ENCODE measurements at regions not wholly inside any gene's neighbourhood (a gene's known extent, or its start where the extent isn't known, plus 50 kb on each side); places are given as distances from the start of the nearest gene placed in this dataset.

GRCh38 chr22:49503896-49504521 lies 323.7 kb downstream of the BRD1 start:
- H3K9me2 ChIP-seq (replicated peaks; ENCODE audit: low read depth, low read length): no peaks in the 10 kb centered on the region
- no peak for TF ChIP-seq EZH2phosphoT487 (IDR thresholded peaks at IDR 0.05; ENCODE audit: borderline replicate concordance)
- TF ChIP-seq CTCF (conservative IDR thresholded peaks at IDR 0.05; ENCODE audit: low read length): no peak
- no peak overlapping the region for H2AFZ ChIP-seq (ENCODE audit: low read length)
- H3K4me2 ChIP-seq (ENCODE audit: low read depth, low read length, poor library complexity, severe bottlenecking): peak overlapping the region; percentile 84
- no peaks in the 10 kb centered on the region for H3K36me3 ChIP-seq (ENCODE audit: insufficient read depth, low read length)
- H3K4me1 ChIP-seq (ENCODE audit: insufficient read depth, low read length, poor library complexity, severe bottlenecking): peaks cover 64% of the 10 kb centered on the region
- peaks cover 17% of the 10 kb centered on the region for H3K79me2 ChIP-seq (ENCODE audit: insufficient read depth, low read length)
- no peaks in the 10 kb centered on the region for H3K9me3 ChIP-seq (ENCODE audit: insufficient read depth, low read depth, low read length)
- H4K20me1 ChIP-seq (ENCODE audit: insufficient read depth, low read length, poor library complexity, severe bottlenecking): no peaks in the 10 kb centered on the region
- peaks cover 12% of the 10 kb centered on the region for H3F3A ChIP-seq (ENCODE audit: low read depth)
- peak overlapping the region; percentile 83 for H3K9ac ChIP-seq (ENCODE audit: low read depth, low read length, poor library complexity, severe bottlenecking)
- no peaks in the 10 kb centered on the region for H3K27me3 ChIP-seq (ENCODE audit: insufficient read depth, low read length, poor library complexity, severe bottlenecking)
- peak overlapping the region; percentile 63 for H3K4me3 ChIP-seq (ENCODE audit: low read length, poor library complexity, severe bottlenecking)

- Histone ChIP-seq H3K36me3 (ENCODE audit: insufficient read depth, low read length) (no peaks in the 10 kb centered on the region), H3K27me3 (ENCODE audit: insufficient read depth, low read length, poor library complexity, severe bottlenecking) (no peaks in the 10 kb centered on the region), H3K9me2 (replicated peaks; ENCODE audit: low read depth, low read length) (no peaks in the 10 kb centered on the region), H3F3A (ENCODE audit: low read depth) (peaks cover 12% of the 10 kb centered on the region), H3K9ac (ENCODE audit: low read depth, low read length, poor library complexity, severe bottlenecking) (peak overlapping the region; percentile 83), H2AFZ (ENCODE audit: low read length) (no peak overlapping the region), H3K4me2 (ENCODE audit: low read depth, low read length, poor library complexity, severe bottlenecking) (peak overlapping the region; percentile 84), H3K9me3 (ENCODE audit: insufficient read depth, low read depth, low read length) (no peaks in the 10 kb centered on the region), H3K4me3 (ENCODE audit: low read length, poor library complexity, severe bottlenecking) (peak overlapping the region; percentile 63), H4K20me1 (ENCODE audit: insufficient read depth, low read length, poor library complexity, severe bottlenecking) (no peaks in the 10 kb centered on the region), H3K4me1 (ENCODE audit: insufficient read depth, low read length, poor library complexity, severe bottlenecking) (peaks cover 71% of the 10 kb centered on the region), H3K79me2 (ENCODE audit: insufficient read depth, low read length) (peaks cover 24% of the 10 kb centered on the region)
- TF ChIP-seq EZH2phosphoT487 (IDR thresholded peaks at IDR 0.05; ENCODE audit: borderline replicate concordance) (no peak), CTCF (conservative IDR thresholded peaks at IDR 0.05; ENCODE audit: low read length) (no peak)
Measured at GRCh38 chr22:49503321-49503720, 324.4 kb downstream of the BRD1 start.

GRCh38 chr22:49502126-49502826 lies 325.4 kb downstream of the BRD1 start:
- peaks cover 75% of the 10 kb centered on the region for H3K4me1 ChIP-seq (ENCODE audit: insufficient read depth, low read length, poor library complexity, severe bottlenecking)
- no peaks in the 10 kb centered on the region for H4K20me1 ChIP-seq (ENCODE audit: insufficient read depth, low read length, poor library complexity, severe bottlenecking)
- peak overlapping the region; percentile 83 for H3K9ac ChIP-seq (ENCODE audit: low read depth, low read length, poor library complexity, severe bottlenecking)
- no peaks in the 10 kb centered on the region for H3K9me3 ChIP-seq (ENCODE audit: insufficient read depth, low read depth, low read length)
- H3K36me3 ChIP-seq (ENCODE audit: insufficient read depth, low read length): no peaks in the 10 kb centered on the region
- H3F3A ChIP-seq (ENCODE audit: low read depth): peaks cover 12% of the 10 kb centered on the region
- no peaks in the 10 kb centered on the region for H3K27me3 ChIP-seq (ENCODE audit: insufficient read depth, low read length, poor library complexity, severe bottlenecking)
- H3K4me2 ChIP-seq (ENCODE audit: low read depth, low read length, poor library complexity, severe bottlenecking): peak overlapping the region; percentile 84
- peak overlapping the region; percentile 63 for H3K4me3 ChIP-seq (ENCODE audit: low read length, poor library complexity, severe bottlenecking)
- H2AFZ ChIP-seq (ENCODE audit: low read length): no peak overlapping the region
- no peaks in the 10 kb centered on the region for H3K9me2 ChIP-seq (replicated peaks; ENCODE audit: low read depth, low read length)
- H3K79me2 ChIP-seq (ENCODE audit: insufficient read depth, low read length): peaks cover 27% of the 10 kb centered on the region
- no peak for TF ChIP-seq EZH2phosphoT487 (IDR thresholded peaks at IDR 0.05; ENCODE audit: borderline replicate concordance)
- TF ChIP-seq CTCF (conservative IDR thresholded peaks at IDR 0.05; ENCODE audit: low read length): no peak
